ENCODE measurements at regions not wholly inside any gene's neighbourhood (a gene's known extent, or its start where the extent isn't known, plus 50 kb on each side); places are given as distances from the start of the nearest gene placed in this dataset.
"Not testable (repeated sequence)": the region's sequence is repeated elsewhere in the genome, so short reads cannot be mapped to it uniquely, and the experiment has no call there.

DNA sequence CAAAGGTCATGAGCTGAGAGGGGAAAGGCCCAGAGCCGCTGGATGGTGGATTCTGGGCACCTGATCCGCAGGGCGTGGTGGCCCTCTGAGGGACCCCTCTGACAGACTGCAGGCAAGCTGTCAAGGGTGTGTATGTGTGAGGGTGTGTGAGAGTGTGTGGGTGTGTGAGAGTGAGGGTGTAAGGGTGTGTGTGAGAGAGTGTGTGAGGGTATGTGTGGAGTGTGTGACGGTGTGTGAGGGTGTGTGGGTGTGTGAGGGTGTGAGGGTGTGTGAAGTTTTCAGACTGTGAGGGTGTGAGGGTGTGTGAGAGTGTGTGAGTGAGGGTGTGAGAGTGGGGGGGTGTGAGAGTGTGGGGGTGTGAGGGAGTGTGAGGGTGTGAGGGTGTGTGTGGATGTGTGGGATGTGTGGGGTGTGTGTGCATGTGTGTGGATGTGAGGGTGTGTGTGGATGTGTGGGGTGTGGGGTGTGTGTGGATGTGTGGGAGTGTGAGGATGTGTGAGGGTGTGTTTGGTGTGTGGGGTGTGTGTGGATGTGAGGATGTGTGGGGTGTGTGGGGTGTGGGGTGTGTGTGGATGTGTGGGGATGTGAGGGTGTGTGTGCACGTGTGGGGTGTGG lies 156.7 kb downstream of the TMEM121 start:
- H3K27me3 ChIP-seq (ENCODE audit: low read depth) = no peaks in the 10 kb centered on the region
- DNase-seq (no peak), ATAC-seq (no peak)
- no peak overlapping the region for H3K4me3 ChIP-seq
- intact Hi-C loops (cut with DNase I) = no loop called here
- H3K9me3 ChIP-seq = no peaks in the 10 kb centered on the region
- H3K36me3 ChIP-seq = no peaks in the 10 kb centered on the region
- H3K27ac ChIP-seq = no peak overlapping the region
- TF ChIP-seq CTCF (IDR thresholded peaks at IDR 0.05) = no peak
- no peaks in the 10 kb centered on the region for H3K4me1 ChIP-seq

DNA sequence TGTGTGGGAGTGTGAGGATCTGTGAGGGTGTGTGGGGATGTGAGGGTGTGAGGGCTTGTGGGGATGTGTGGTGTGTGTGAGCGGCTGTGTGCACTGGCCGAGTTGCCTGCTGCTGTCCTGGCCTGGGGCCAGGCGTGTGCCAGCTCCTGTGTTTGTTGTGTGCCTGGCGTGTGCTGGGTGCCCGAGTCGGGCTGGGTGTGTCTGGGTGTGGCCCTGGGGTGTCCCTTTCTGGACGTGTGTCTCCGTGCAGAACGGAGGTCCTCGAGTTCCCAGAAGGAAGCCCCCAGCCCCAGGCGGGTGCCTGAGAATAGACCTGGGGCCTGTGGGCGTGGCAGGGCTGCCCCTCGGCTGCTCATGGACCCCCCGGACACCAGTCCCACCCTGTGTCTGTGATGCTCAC lies 157.7 kb downstream of the TMEM121 start:
- H3K27ac ChIP-seq; ATAC-seq; intact Hi-C loops (cut with DNase I); H3K36me3 ChIP-seq; H3K9me3 ChIP-seq; H3K27me3 ChIP-seq (ENCODE audit: low read depth); DNase-seq; H3K4me1 ChIP-seq; H3K4me3 ChIP-seq: not testable (repeated sequence)

GRCh38 chr14:105684597-105684996 lies 158.2 kb downstream of the TMEM121 start:
- intact Hi-C loops (cut with DNase I); H3K36me3 ChIP-seq; DNase-seq; H3K27me3 ChIP-seq (ENCODE audit: low read depth); H3K4me3 ChIP-seq; ATAC-seq; H3K4me1 ChIP-seq; H3K27ac ChIP-seq; H3K9me3 ChIP-seq: not testable (repeated sequence)

GRCh38 chr14:105685003-105685402 lies 158.6 kb downstream of the TMEM121 start:
- TF ChIP-seq CTCF (IDR thresholded peaks at IDR 0.05) = no peak
- DNase-seq (no peak), ATAC-seq (no peak)
- Histone ChIP-seq H3K9me3 (no peaks in the 10 kb centered on the region), H3K4me1 (no peaks in the 10 kb centered on the region), H3K27me3 (ENCODE audit: low read depth) (no peaks in the 10 kb centered on the region), H3K36me3 (no peaks in the 10 kb centered on the region), H3K27ac (no peak overlapping the region), H3K4me3 (no peak overlapping the region)
- intact Hi-C loops (cut with DNase I) = no loop called here

GRCh38 chr14:105685605-105686004 lies 159.2 kb downstream of the TMEM121 start:
- H3K36me3 ChIP-seq; H3K27me3 ChIP-seq (ENCODE audit: low read depth); intact Hi-C loops (cut with DNase I); H3K4me3 ChIP-seq; H3K9me3 ChIP-seq; DNase-seq; H3K27ac ChIP-seq; H3K4me1 ChIP-seq: not testable (repeated sequence)
- ATAC-seq = peak in 1 of 2 donors; percentile 4

GRCh38 chr14:105686050-105686449 lies 159.7 kb downstream of the TMEM121 start:
- ATAC-seq = peak in 1 of 2 donors; percentile 9
- DNase-seq; H3K36me3 ChIP-seq; H3K9me3 ChIP-seq; H3K4me1 ChIP-seq; H3K27me3 ChIP-seq (ENCODE audit: low read depth); H3K4me3 ChIP-seq; H3K27ac ChIP-seq; intact Hi-C loops (cut with DNase I): not testable (repeated sequence)

DNA sequence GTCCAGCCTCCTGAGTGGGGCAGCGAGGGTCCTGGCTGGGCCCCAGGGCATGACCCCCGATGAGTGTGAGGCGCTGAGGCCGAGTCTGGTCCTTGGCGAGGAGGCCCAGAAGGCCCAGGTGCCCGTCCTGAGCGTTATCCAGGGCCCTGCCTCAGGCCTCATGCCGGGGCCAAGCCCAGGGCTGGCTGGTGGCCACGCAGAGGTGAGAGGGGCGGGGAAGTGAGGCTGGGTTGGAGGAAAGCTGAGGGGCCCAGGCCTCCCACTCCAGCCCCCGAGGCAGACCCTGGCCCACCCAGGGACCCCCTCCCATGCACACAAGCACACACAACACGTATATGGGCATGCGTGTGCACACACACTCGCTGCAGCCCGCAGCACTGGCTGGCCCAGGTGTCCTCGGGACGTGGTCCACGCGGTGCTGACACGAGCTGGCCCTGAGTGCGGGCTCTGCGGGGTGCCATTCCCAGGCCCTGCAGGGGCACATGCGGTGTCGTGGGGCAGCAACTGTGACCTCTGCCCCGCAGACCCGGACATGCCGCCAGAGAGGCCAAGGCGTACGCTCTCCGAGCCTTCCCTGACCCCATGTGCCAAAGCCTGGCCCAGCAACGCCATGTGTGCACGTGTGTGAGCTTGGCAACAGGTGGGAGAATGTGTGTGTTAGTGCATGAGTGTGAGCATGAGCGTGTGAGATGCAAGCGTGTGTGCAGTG lies 160.2 kb downstream of the TMEM121 start:
- H3K27me3 ChIP-seq (ENCODE audit: low read depth); ATAC-seq; H3K4me1 ChIP-seq; DNase-seq; H3K4me3 ChIP-seq; H3K27ac ChIP-seq; H3K9me3 ChIP-seq; H3K36me3 ChIP-seq; intact Hi-C loops (cut with DNase I): not testable (repeated sequence)

GRCh38 chr14:105687171-105688022 lies 161.0 kb downstream of the TMEM121 start:
- ATAC-seq; H3K27ac ChIP-seq; H3K9me3 ChIP-seq; H3K27me3 ChIP-seq (ENCODE audit: low read depth); H3K4me3 ChIP-seq; H3K4me1 ChIP-seq; DNase-seq; H3K36me3 ChIP-seq; intact Hi-C loops (cut with DNase I): not testable (repeated sequence)

DNA sequence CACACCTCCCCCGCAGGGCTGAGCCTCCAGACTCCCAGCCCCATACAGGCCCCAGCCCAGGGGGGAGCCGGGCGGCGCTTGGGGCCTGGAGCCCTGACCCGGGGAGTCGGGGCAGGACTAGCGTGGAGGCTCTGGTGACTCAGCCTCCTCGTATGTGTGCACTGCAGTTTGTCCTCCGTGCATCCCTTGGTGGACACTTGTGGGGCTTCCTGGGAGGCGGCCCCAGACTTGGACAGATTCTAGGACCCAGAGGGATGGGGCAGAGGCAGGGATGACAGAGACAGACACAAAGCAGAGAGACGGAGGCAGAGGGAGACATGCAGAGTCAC lies 161.6 kb downstream of the TMEM121 start:
- H3K9me3 ChIP-seq; ATAC-seq; intact Hi-C loops (cut with DNase I); H3K4me1 ChIP-seq; H3K4me3 ChIP-seq; H3K36me3 ChIP-seq; H3K27ac ChIP-seq; DNase-seq; H3K27me3 ChIP-seq (ENCODE audit: low read depth): not testable (repeated sequence)

DNA sequence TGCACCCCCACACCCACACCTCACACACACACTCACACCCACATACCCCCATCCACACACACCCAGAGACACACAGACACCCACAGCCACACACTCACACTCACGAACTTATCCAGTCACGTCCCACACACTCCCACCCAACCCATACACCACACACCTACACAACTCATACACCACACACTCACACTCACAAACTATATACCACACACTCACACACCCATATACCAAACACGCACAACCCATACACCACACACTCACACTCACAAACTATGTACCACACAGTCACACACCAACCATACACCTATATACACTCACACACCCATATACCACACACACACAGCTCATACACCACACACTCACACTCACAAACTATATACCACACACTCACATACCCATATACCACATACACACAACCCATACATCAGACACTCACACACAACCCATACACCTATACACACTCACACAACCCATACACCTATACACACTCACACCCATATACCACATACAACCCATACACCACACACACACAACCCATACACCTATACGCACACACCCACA lies 162.4 kb downstream of the TMEM121 start:
- ATAC-seq; H3K9me3 ChIP-seq; H3K27me3 ChIP-seq (ENCODE audit: low read depth); intact Hi-C loops (cut with DNase I); DNase-seq; H3K36me3 ChIP-seq; H3K4me1 ChIP-seq; H3K27ac ChIP-seq; H3K4me3 ChIP-seq: not testable (repeated sequence)

Data from lower lobe of right lung (tissue), 2 donors.